ENCODE measurements at regions not wholly inside any gene's neighbourhood (a gene's known extent, or its start where the extent isn't known, plus 50 kb on each side); places are given as distances from the start of the nearest gene placed in this dataset.
"Not testable (repeated sequence)": the region's sequence is repeated elsewhere in the genome, so short reads cannot be mapped to it uniquely, and the experiment has no call there.

DNA sequence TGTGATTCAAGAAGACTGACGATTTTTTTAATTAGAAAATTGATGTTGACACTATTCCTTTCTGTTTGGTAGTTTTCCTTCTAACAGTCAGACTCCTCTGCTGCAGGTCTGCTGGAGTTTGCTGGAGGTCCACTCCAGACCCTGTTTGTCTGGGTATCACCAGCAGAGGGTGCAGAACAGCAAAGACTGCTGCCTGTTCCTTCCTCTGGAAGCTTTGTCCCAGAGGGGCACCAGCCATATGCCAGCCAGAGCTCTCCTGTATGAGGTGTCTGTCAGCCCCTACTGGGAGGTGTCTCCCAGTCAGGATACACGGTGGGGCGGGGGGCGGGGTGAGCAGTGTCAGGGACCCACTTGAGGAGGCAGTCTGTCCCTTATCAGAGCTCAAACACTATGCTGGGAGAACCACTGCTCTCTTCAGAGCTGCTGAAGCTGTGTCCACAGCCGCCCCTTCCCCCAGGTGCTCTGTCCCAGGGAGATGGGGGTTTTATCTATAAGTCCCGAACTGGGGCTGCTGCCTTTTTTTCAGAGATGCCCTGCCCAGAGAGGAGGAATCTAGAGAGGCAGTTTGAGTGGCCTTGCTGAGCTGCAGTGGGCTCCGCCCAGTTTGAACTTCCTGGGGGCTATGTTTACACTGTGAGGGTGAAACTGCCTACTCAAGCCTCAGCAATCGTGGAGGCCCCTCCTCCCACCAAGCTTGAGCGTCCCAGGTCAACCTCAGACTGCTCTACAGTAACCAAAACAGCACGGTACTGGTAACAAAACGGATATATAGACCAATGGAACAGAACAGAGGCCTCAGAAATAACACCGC lies 1358.1 kb upstream of the CHAC2 start:
- TF ChIP-seq POLR2A, EP300 (IDR thresholded peaks at IDR 0.05): not testable (repeated sequence)
- TF ChIP-seq, protein P1, sequence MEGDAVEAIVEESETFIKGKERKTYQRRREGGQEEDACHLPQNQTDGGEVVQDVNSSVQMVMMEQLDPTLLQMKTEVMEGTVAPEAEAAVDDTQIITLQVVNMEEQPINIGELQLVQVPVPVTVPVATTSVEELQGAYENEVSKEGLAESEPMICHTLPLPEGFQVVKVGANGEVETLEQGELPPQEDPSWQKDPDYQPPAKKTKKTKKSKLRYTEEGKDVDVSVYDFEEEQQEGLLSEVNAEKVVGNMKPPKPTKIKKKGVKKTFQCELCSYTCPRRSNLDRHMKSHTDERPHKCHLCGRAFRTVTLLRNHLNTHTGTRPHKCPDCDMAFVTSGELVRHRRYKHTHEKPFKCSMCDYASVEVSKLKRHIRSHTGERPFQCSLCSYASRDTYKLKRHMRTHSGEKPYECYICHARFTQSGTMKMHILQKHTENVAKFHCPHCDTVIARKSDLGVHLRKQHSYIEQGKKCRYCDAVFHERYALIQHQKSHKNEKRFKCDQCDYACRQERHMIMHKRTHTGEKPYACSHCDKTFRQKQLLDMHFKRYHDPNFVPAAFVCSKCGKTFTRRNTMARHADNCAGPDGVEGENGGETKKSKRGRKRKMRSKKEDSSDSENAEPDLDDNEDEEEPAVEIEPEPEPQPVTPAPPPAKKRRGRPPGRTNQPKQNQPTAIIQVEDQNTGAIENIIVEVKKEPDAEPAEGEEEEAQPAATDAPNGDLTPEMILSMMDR (IDR thresholded peaks at IDR 0.05): not testable (repeated sequence)
